HG03108 (cell line): ENCODE measurements at regions not wholly inside any gene's neighbourhood (a gene's known extent, or its start where the extent isn't known, plus 50 kb on each side); places are given as distances from the start of the nearest gene placed in this dataset.

Experiments used
- ATAC-seq: cut with Tn5 transposase; IDR thresholded peaks from one replicate; pipeline ENCODE4 v1.9.1; 2021; ENCODE audit warnings: moderate library complexity; ENCODE audit not compliant: unreplicated experiment

DNA sequence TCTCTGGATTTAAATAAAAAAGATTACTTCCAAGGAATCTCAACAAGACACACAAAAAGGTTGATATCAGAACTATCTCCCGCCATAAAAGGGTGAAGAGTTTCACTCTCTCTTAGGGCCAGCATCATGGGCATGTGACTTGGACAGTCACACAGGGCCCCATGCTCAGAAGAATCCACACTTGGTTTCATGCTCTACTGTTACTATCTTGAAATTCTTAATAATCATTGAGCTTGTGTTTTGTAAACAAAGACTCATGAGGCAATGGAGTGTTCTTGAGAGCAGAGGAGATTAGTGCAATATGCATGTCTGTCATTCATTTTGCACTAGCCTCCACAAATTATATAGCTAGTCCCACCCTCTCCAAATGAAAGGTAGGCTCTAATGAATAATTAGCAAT lies 58.4 kb downstream of the HMHB1 start:
- no peak for ATAC-seq

DNA sequence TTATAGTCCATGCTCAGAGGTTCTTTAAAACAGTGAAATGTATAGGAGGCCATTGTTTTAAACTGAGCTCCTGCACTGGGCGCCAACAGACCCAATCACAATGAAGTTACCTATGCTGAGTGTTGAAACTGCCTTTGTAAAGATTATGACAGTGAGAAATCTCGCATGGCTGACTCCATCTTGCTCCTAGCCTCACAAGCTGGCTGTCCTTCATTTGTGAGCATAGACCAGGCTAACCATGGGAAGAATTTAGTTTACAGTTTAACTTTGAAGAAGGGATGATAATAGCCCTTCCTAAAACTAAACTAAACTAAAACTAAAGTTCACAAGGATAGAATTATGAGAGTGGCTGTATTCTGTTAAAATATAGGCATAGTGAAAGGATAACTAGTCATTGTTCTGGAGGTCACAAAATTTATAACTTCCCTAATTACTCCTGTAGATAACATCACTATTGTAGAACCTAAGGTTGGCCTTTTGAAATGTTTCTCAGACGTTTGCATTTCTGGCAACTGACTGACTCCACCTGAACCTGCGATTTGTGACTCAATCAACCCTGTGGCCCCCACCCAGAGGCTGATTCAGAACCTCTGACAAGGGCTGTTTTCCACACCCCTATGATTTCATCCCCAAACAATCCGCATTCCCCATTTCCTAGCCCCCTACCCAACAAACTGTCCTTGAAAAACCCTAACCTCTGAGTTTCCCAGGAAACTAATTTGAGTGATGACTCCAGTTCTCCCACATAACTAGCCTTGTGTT lies 59.1 kb downstream of the HMHB1 start:
- no peak for ATAC-seq

- ATAC-seq, result no peak
Measured at GRCh38 chr5:143871672-143872071, 59.7 kb downstream of the HMHB1 start.

- no peak for ATAC-seq
Measured at GRCh38 chr5:143874312-143874711, 62.4 kb downstream of the HMHB1 start.

DNA sequence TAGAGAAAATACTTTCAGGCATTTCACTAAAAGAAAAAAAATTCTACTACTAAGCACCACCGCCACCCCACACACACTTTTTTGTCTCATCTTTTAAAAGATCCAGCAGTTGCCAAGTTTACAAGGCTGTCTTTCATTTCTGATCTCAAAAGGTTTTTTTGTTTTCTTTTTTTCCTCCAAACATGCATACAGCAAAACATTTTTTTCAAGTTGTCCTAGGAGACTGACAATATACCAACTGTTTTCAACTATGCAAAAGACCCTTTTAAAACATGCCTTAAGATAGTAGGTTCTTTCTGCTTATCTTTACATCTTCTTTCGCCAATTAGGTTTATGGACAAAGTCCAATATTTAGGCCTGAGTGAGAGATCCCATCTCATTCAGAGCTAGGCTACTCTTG lies 65.2 kb downstream of the HMHB1 start:
- ATAC-seq, result no peak

DNA sequence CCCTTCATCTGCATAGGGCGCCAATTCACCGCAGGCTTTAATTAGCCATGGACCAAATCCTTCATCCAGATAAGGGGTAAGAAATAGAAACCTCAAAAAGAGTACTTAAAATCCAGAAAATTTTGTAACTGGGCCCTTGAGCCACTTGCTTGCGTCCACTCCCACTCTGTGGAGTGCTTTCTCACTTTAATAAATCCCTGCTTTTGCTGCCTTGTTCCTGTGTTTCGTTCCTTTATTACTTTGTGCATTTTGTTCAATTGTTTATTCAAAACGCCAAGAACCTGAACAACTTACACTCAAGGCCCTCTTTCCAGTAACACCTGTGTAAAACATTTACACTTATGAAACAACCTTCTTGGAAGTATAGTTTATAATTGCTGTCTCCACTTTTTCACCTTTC lies 66.5 kb downstream of the HMHB1 start:
- no peak for ATAC-seq

- no peak for ATAC-seq
Measured at GRCh38 chr5:143879646-143880045, 67.7 kb downstream of the HMHB1 start.

DNA sequence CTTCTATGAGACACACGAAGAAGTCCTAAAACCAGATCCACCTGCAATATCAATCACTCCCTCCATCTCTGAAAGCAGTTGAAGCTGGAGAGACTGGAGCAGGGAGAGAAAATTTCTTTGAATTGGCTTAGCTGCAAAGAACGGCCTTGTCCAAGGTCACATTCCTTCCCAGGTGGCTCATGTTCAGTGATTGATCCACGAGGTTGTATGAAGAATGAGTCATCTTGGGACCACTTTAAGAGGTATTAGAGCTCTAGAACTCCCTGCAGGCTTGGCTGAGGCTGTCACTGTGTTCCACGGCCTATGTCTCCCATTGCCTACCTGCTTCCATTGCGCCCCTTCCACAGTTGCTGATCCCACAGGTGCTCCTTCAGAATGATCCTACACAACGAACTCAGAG lies 68.2 kb downstream of the HMHB1 start:
- ATAC-seq, result no peak

- ATAC-seq, result no peak
Measured at GRCh38 chr5:143882520-143882919, 70.6 kb downstream of the HMHB1 start.

GRCh38 chr5:143886096-143886495 lies 74.1 kb downstream of the HMHB1 start:
- ATAC-seq, result no peak

DNA sequence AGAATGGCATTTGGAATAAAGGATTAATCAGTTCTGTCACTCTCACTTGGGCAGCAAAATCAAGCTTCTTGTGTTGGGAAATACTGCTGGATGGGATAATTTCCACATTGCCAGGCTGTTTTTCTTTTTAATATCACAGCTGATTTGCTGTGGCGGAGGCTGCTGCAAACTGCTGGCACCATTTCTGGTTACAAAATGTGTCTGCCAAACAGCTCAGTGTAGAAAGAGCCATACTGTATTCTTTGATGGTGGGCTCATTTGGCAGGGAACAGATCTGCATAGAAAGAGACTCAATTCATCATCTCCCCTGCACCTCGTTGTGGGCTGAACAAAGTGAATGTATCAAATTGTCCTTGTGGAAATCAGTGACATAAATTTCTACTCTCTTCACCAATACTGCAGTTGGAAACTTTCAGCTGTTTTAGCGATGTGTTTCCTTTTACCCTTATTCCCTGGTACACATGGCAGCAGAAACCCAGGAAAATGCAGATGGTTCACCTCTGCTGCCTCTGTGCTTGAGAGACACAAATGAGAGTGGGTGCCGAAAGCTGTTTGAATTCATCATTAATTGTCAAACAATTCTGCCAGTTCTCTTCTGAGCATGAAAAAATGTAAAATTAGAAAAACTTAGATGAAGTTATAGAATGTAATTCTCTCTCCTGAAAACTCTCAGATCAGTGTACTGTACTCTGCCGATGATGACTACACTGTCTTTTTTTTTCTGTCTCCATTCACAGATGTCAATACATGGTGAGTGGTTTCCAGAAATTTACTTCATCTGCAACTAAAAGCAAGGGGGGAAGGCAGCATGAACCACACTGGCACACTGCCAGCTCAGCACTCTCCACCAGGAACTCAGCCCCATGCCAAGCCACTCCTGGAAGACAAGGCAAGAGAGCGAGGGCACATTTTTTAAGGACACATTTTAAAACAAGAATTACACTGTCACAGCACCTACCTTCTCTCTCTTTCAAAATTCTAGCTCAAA lies 75.0 kb downstream of the HMHB1 start:
- ATAC-seq, result no peak

- ATAC-seq, result no peak
Measured at GRCh38 chr5:143887903-143888665, 76.1 kb downstream of the HMHB1 start.

GRCh38 chr5:143888912-143889311 lies 77.0 kb downstream of the HMHB1 start:
- no peak for ATAC-seq

GRCh38 chr5:143889986-143890385 lies 78.0 kb downstream of the HMHB1 start:
- ATAC-seq, result no peak

- no peak for ATAC-seq
Measured at GRCh38 chr5:143890487-143890886, 78.5 kb downstream of the HMHB1 start.

DNA sequence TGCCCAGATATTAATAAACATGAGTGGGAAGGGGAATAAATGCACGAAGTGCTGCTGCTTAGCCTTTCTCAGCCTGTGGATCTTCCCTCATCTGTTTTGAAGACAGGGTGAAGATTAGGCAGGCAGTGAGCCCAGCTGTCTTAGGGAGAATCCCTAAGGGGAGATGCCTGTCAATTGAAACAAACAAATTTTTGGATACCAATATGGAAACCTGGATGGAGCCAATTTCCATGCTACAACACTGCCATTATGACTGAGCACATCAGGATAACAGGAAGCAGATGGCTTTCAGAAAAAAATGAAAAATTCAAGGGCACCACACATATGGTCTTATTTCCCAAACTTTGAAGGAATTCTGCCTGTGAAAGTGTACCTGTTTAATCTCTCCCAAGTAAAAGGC lies 80.3 kb downstream of the HMHB1 start:
- no peak for ATAC-seq

- no peak for ATAC-seq
Measured at GRCh38 chr5:143892908-143893307, 80.9 kb downstream of the HMHB1 start.

DNA sequence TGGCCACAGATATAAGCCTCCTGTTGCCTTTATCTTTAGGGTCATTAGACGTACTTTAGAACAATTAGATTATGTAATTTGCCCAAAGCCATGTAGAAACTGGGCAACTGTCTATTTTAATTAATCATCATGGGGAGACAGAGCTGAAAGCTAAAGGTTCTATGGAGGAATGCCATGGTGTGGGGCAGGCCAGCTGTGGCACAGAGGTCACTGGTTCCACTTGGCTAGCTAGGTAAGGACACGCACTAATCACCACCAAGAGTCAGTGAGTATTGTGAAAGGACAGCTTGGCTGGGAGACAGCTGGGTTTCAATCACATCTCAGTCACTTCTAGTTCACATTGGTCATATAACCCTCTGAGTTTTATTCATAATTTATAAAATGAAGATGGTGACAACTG lies 81.7 kb downstream of the HMHB1 start:
- no peak for ATAC-seq

- no peak for ATAC-seq
Measured at GRCh38 chr5:143896516-143896915, 84.6 kb downstream of the HMHB1 start.

GRCh38 chr5:143896966-143897365 lies 85.0 kb downstream of the HMHB1 start:
- no peak for ATAC-seq

DNA sequence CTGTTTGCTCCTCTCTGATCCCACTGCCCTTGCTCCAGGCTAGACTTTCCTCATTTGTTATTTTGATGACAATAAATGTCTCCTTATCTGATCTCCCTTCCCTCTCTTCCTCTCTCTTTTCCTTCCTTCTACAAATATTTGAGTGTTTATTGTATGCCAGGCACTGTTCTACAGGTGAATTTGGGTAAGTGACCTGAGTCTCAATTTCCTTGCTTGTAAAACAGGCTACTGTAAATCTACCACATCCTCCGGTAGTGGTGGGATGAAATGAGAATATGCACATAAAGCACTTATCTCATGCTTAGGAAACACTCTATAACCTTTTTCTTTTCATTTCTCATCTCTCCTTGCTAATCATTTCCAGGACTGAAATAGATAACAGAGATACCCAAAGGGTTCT lies 86.4 kb downstream of the HMHB1 start:
- ATAC-seq, result no peak
